SK-N-SH treated with all-trans-retinoic acid at 6 μM for 48 hours (cell line): ENCODE measurements at regions not wholly inside any gene's neighbourhood (a gene's known extent, or its start where the extent isn't known, plus 50 kb on each side); places are given as distances from the start of the nearest gene placed in this dataset.

Experiments used
- ATAC-seq: fragments of 200-7000 bp; cut with Tn5 transposase; 3 replicates; pipeline ENCODE4 v1.9.1; 2020; ENCODE audit warnings: mild to moderate bottlenecking, moderate library complexity
- ARNTL ChIP-seq: fragments of 450-650 bp; formaldehyde crosslinking; IDR thresholded peaks from 2 replicates; pipeline ENCODE4 v1.5.0; 2020; ENCODE audit warnings: low read depth, mild to moderate bottlenecking, moderate library complexity, borderline replicate concordance
- BACH2 ChIP-seq: fragments of 250-450 bp; sonication (Bioruptor Pico); IDR thresholded peaks from 2 replicates; pipeline ENCODE4 v1.9.0; 2021; ENCODE audit warnings: mild to moderate bottlenecking, borderline replicate concordance
- CREB5 ChIP-seq: fragments of 250-450 bp; sonication (Bioruptor Pico); IDR thresholded peaks from 2 replicates; pipeline ENCODE4 v1.5.1; 2020; ENCODE audit warnings: low read depth, mild to moderate bottlenecking, moderate library complexity
- CSDC2 ChIP-seq: fragments of 250-450 bp; sonication (Bioruptor Pico); IDR thresholded peaks from 2 replicates; pipeline ENCODE4 v1.5.0; 2020; ENCODE audit warnings: mild to moderate bottlenecking, moderate library complexity
- ESRRG ChIP-seq: fragments of 250-450 bp; sonication (Bioruptor Pico); IDR thresholded peaks from 2 replicates; pipeline ENCODE4 v1.6.1; 2021; ENCODE audit warnings: mild to moderate bottlenecking
- GLIS3 ChIP-seq: fragments of 250-450 bp; sonication (Bioruptor Pico); IDR thresholded peaks from 2 replicates; pipeline ENCODE4 v1.5.0; 2020; ENCODE audit warnings: mild to moderate bottlenecking, moderate library complexity
- ISL1 ChIP-seq: fragments of 250-450 bp; sonication (Bioruptor Pico); IDR thresholded peaks from 2 replicates; pipeline ENCODE4 v2.1.2; 2022; ENCODE audit warnings: mild to moderate bottlenecking, moderate library complexity
- OSR1 ChIP-seq: fragments of 250-450 bp; sonication (Bioruptor Pico); IDR thresholded peaks from 2 replicates; pipeline ENCODE4 v1.8.0; 2022; ENCODE audit warnings: moderate library complexity, mild to moderate bottlenecking, inconsistent platforms
- PATZ1 ChIP-seq: fragments of 250-450 bp; sonication (Bioruptor Pico); IDR thresholded peaks from 2 replicates; pipeline ENCODE4 v1.8.0; 2020; ENCODE audit warnings: mild to moderate bottlenecking, moderate library complexity, borderline replicate concordance
- POU6F1 ChIP-seq: fragments of 250-450 bp; sonication (Bioruptor Pico); IDR thresholded peaks from 2 replicates; pipeline ENCODE4 v1.8.0; 2021; ENCODE audit warnings: low read depth, mild to moderate bottlenecking, moderate library complexity, borderline replicate concordance
- PPARA ChIP-seq: fragments of 250-450 bp; sonication (Bioruptor Pico); IDR thresholded peaks from 2 replicates; pipeline ENCODE4 v1.5.0; 2020; ENCODE audit warnings: mild to moderate bottlenecking, borderline replicate concordance
- RARB ChIP-seq: fragments of 250-450 bp; sonication (Bioruptor Pico); IDR thresholded peaks from 2 replicates; pipeline ENCODE4 v1.8.0; 2021; ENCODE audit warnings: mild to moderate bottlenecking, moderate library complexity
- SNAI2 ChIP-seq: fragments of 250-450 bp; sonication (Bioruptor Pico); IDR thresholded peaks from 2 replicates; pipeline ENCODE4 v1.5.0; 2020; ENCODE audit warnings: mild to moderate bottlenecking, moderate library complexity
- TCF4 ChIP-seq: fragments of 250-450 bp; sonication (Bioruptor Pico); IDR thresholded peaks from 2 replicates; pipeline ENCODE4 v1.8.0; 2021; ENCODE audit warnings: mild to moderate bottlenecking, moderate library complexity, borderline replicate concordance
- TOX ChIP-seq: fragments of 250-450 bp; sonication (Bioruptor Pico); IDR thresholded peaks from 2 replicates; pipeline ENCODE4 v1.8.0; 2021; ENCODE audit warnings: mild to moderate bottlenecking, moderate library complexity, borderline replicate concordance
- TSHZ2 ChIP-seq: fragments of 250-450 bp; sonication (Bioruptor Pico); IDR thresholded peaks from 2 replicates; pipeline ENCODE4 v1.5.0; 2020; ENCODE audit warnings: mild to moderate bottlenecking, moderate library complexity
- ZC3H10 ChIP-seq: fragments of 250-450 bp; sonication (Bioruptor Pico); IDR thresholded peaks from 2 replicates; pipeline ENCODE4 v1.5.1; 2021; ENCODE audit warnings: mild to moderate bottlenecking, moderate library complexity
- ZFP3 ChIP-seq: fragments of 250-450 bp; sonication (Bioruptor Pico); IDR thresholded peaks from 2 replicates; pipeline ENCODE4 v1.5.0; 2020; ENCODE audit warnings: mild to moderate bottlenecking, moderate library complexity
- ZFP30 ChIP-seq: fragments of 450-650 bp; formaldehyde crosslinking; IDR thresholded peaks from 2 replicates; pipeline ENCODE4 v1.5.0; 2022; ENCODE audit warnings: mild to moderate bottlenecking, moderate library complexity
- ZNF565 ChIP-seq: fragments of 450-650 bp; formaldehyde crosslinking; conservative IDR thresholded peaks from 2 replicates; pipeline ENCODE4 v1.5.0; 2020; ENCODE audit warnings: low read depth, mild to moderate bottlenecking, moderate library complexity
- ZNF70 ChIP-seq: fragments of 450-650 bp; formaldehyde crosslinking; IDR thresholded peaks from 2 replicates; pipeline ENCODE4 v1.5.0; 2020; ENCODE audit warnings: mild to moderate bottlenecking, moderate library complexity
- ZNF8 ChIP-seq: fragments of 450-650 bp; formaldehyde crosslinking; IDR thresholded peaks from 2 replicates; pipeline ENCODE4 v1.5.0; 2020; ENCODE audit warnings: mild to moderate bottlenecking, moderate library complexity

- ATAC-seq, result no peak
Measured at GRCh38 chr4:189237340-189237739, 703.3 kb upstream of the FRG1 start.

GRCh38 chr4:189255636-189256035 lies 685.0 kb upstream of the FRG1 start:
- ATAC-seq, result no peak
- TF ChIP-seq SNAI2 (no peak), ZFP3 (no peak), CREB5 (CRISPR knock-in tag) (no peak), CSDC2 (CRISPR knock-in tag) (no peak), ZFP30 (CRISPR knock-in tag) (no peak), TCF4 (no peak), TSHZ2 (no peak), ARNTL (CRISPR knock-in tag) (no peak)

More at GRCh38 chr4:189237340-189237739, 703.3 kb upstream of the FRG1 start:
- no peak for TF ChIP-seq TOX (CRISPR knock-in tag)
- no peak for TF ChIP-seq ZC3H10
- TF ChIP-seq ARNTL (CRISPR knock-in tag), result no peak
- no peak for TF ChIP-seq CSDC2 (CRISPR knock-in tag)
- TF ChIP-seq ESRRG (CRISPR knock-in tag), result no peak
- no peak for TF ChIP-seq ZNF565 (CRISPR knock-in tag)
- no peak for TF ChIP-seq ZNF70
- no peak for TF ChIP-seq ZNF8 (CRISPR knock-in tag)
- no peak for TF ChIP-seq RARB (CRISPR knock-in tag)
- no peak for TF ChIP-seq ZFP3

- TF ChIP-seq ZNF70, result no peak
- no peak for TF ChIP-seq PPARA (CRISPR knock-in tag)
- TF ChIP-seq TSHZ2, result no peak
- TF ChIP-seq TOX (CRISPR knock-in tag), result no peak
- no peak for TF ChIP-seq ZFP3
- no peak for TF ChIP-seq GLIS3 (CRISPR knock-in tag)
- TF ChIP-seq OSR1 (CRISPR knock-in tag), result no peak
- TF ChIP-seq ZNF565 (CRISPR knock-in tag), result no peak
- no peak for TF ChIP-seq SNAI2
- TF ChIP-seq ISL1 (CRISPR knock-in tag), result no peak
- no peak for TF ChIP-seq TCF4
- no peak for TF ChIP-seq ZC3H10
- no peak for TF ChIP-seq ARNTL (CRISPR knock-in tag)
- no peak for TF ChIP-seq PATZ1 (CRISPR knock-in tag)
- ATAC-seq, result no peak
Measured at GRCh38 chr4:189261475-189261874, 679.2 kb upstream of the FRG1 start.

GRCh38 chr4:189265515-189265914 lies 675.2 kb upstream of the FRG1 start:
- no peak for ATAC-seq
- TF ChIP-seq PPARA (CRISPR knock-in tag) (no peak), TOX (CRISPR knock-in tag) (no peak), POU6F1 (CRISPR knock-in tag) (no peak), ZNF8 (CRISPR knock-in tag) (no peak), BACH2 (CRISPR knock-in tag) (no peak), ISL1 (CRISPR knock-in tag) (no peak), CREB5 (CRISPR knock-in tag) (no peak), TCF4 (no peak)
